Activated B cell treated with CpG ODN at 0.5 μM for 24 hours (primary cell): ENCODE measurements at regions not wholly inside any gene's neighbourhood (a gene's known extent, or its start where the extent isn't known, plus 50 kb on each side); places are given as distances from the start of the nearest gene placed in this dataset.

Experiments used
- ATAC-seq: fragments of 200-7000 bp; cut with Tn5 transposase; one replicate; pipeline ENCODE4 v1.10.0; 2021; ENCODE audit warnings: low read depth, mild to moderate bottlenecking, moderate library complexity
- CTCF ChIA-PET: fragments of 350-600 bp; sonication (Branson Sonifier 250); formaldehyde crosslinking; loops from one replicate; lab custom pipeline; 2021; ENCODE audit warnings: antibody characterized with exemption; lab: Charles Lee
- POLR2A ChIA-PET: fragments of 350-600 bp; sonication (Branson Sonifier 250); formaldehyde crosslinking; loops from one replicate; lab custom pipeline; 2021; ENCODE audit warnings: antibody characterized with exemption; lab: Charles Lee
- DNase-seq: peaks from one replicate; pipeline ENCODE4 v3.0.0; 2022
- H3K27ac Mint-ChIP-seq: one replicate; pipeline ENCODE4 v1.8.0; 2020; ENCODE audit warnings: mixed read lengths
- H3K27me3 Mint-ChIP-seq: one replicate; pipeline ENCODE4 v1.8.0; 2021; ENCODE audit warnings: mixed read lengths
- H3K36me3 Mint-ChIP-seq: one replicate; pipeline ENCODE4 v1.8.0; 2021; ENCODE audit warnings: low read depth, mixed read lengths
- H3K4me1 Mint-ChIP-seq: one replicate; pipeline ENCODE4 v1.8.0; 2021; ENCODE audit warnings: mixed read lengths
- H3K4me3 Mint-ChIP-seq: one replicate; pipeline ENCODE4 v1.8.0; 2020; ENCODE audit warnings: mild to moderate bottlenecking, mixed read lengths
- H3K9me3 Mint-ChIP-seq: one replicate; pipeline ENCODE4 v1.8.0; 2020; ENCODE audit warnings: mixed read lengths
- intact Hi-C: fragments of 100-400 bp; cut with micrococcal nuclease; formaldehyde crosslinking; loops from one replicate; pipeline ENCODE4 v1.15.1; 2024
- TF ChIP-seq, protein P1 (sequence below): fragments of 200-600 bp; IDR thresholded peaks from one replicate; pipeline ENCODE4 v1.8.0; 2022; ENCODE audit warnings: antibody characterized with exemption, mild to moderate bottlenecking

DNA sequence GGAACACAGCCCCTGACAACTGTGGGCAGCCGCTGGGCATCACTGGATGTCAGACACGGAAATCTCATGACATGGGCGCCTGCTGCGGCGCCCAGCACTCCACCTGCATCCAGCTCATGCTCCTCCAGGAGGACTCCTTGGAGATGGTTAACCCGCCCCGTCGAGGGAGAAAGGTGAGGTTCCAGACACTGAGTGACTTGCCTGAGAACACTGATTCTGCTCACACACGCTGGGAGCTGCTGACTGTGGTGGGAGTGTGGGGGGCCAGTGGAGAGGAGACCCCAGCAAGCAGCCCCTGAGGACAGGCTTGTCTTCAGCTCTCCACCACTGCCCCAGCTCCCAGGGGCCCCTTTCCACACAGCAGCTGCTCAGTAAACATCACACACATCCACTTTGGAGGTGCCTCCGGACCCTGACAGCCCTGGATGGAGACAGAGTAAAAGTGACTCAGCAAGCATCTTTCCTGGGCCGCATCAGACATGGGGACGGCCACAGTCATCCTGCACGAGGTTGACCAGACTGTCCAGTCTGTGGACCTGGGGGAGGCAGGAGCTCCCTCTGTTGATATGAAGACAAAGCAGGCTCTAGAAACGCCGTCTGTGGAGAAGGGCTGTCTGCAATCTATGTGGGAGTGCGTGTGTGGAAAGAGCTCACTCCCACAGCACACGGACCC, 283.7 kb upstream of the IRX4 start:
- POLR2A ChIA-PET: no interaction called here
- CTCF ChIA-PET: no interaction called here
- no peaks in the 10 kb centered on the region for H3K4me1 Mint-ChIP-seq
- TF ChIP-seq, protein P1, sequence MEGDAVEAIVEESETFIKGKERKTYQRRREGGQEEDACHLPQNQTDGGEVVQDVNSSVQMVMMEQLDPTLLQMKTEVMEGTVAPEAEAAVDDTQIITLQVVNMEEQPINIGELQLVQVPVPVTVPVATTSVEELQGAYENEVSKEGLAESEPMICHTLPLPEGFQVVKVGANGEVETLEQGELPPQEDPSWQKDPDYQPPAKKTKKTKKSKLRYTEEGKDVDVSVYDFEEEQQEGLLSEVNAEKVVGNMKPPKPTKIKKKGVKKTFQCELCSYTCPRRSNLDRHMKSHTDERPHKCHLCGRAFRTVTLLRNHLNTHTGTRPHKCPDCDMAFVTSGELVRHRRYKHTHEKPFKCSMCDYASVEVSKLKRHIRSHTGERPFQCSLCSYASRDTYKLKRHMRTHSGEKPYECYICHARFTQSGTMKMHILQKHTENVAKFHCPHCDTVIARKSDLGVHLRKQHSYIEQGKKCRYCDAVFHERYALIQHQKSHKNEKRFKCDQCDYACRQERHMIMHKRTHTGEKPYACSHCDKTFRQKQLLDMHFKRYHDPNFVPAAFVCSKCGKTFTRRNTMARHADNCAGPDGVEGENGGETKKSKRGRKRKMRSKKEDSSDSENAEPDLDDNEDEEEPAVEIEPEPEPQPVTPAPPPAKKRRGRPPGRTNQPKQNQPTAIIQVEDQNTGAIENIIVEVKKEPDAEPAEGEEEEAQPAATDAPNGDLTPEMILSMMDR: no peak
- H3K27ac Mint-ChIP-seq: no peak overlapping the region
- DNase-seq: no peak
- no peak overlapping the region for H3K4me3 Mint-ChIP-seq
- H3K9me3 Mint-ChIP-seq: no peaks in the 10 kb centered on the region
- intact Hi-C loops: no loop called here
- no peaks in the 10 kb centered on the region for H3K36me3 Mint-ChIP-seq
- no peaks in the 10 kb centered on the region for H3K27me3 Mint-ChIP-seq
- no peak for ATAC-seq

DNA sequence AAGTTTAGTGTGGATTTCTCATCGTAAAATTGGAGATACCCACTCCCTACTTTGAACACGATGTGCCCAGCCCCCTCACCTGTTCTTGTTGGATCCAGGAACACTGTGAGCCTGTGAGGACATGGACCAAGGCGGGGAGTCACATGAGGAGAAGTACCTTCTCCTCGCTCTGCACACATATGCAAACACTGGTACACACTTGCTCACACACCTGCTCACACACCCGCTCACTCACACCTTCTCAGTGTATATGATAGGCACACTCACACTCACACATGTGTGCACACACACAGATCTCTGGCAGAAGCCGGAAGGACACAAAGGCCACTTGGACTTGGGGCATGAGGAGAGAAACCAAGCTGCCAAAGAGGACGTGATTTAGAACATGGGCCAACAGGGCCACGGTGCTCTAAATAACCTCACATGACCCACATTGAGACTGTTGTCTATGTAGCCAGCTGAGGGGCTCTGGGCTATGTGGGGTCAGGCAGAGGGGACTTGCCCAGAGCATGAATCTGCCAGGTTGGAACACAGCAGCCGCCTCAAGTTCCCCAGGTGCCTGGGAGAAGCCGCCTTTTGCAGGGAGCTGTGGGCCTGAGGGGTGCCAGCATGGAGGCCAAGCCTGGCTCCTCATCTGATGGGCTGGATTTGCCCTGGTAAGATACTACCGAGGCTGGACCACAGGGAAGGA, 283.0 kb upstream of the IRX4 start:
- H3K27me3 Mint-ChIP-seq: no peaks in the 10 kb centered on the region

GRCh38 chr5:2165203-2165602, 282.5 kb upstream of the IRX4 start:
- POLR2A ChIA-PET: no interaction called here
- intact Hi-C loops: no loop called here
- CTCF ChIA-PET: no interaction called here
- Mint-ChIP-seq H3K27ac (no peak overlapping the region), H3K36me3 (no peaks in the 10 kb centered on the region), H3K9me3 (no peaks in the 10 kb centered on the region), H3K4me1 (no peaks in the 10 kb centered on the region), H3K27me3 (no peaks in the 10 kb centered on the region), H3K4me3 (no peak overlapping the region)
- TF ChIP-seq, protein P1: no peak
- ATAC-seq: no peak
- DNase-seq: no peak

More for the DNA sequence above, 283.0 kb upstream of the IRX4 start:
- TF ChIP-seq, protein P1: no peak
- intact Hi-C loops: no loop called here
- H3K36me3 Mint-ChIP-seq: no peaks in the 10 kb centered on the region
- no peak overlapping the region for H3K27ac Mint-ChIP-seq
- ATAC-seq: no peak
- no peaks in the 10 kb centered on the region for H3K4me1 Mint-ChIP-seq
- POLR2A ChIA-PET: no interaction called here
- H3K9me3 Mint-ChIP-seq: no peaks in the 10 kb centered on the region
- CTCF ChIA-PET: no interaction called here
- DNase-seq: no peak
- no peak overlapping the region for H3K4me3 Mint-ChIP-seq

- no peak for ATAC-seq
- Mint-ChIP-seq H3K36me3 (no peaks in the 10 kb centered on the region), H3K27ac (no peak overlapping the region), H3K4me3 (no peak overlapping the region), H3K4me1 (no peaks in the 10 kb centered on the region), H3K9me3 (no peaks in the 10 kb centered on the region), H3K27me3 (no peaks in the 10 kb centered on the region)
- CTCF ChIA-PET: no interaction called here
- intact Hi-C loops: no loop called here
- TF ChIP-seq, protein P1: no peak
- POLR2A ChIA-PET: no interaction called here
- DNase-seq: no peak
These were observed 281.9 kb upstream of the IRX4 start for GRCh38 chr5:2164586-2164985.

DNA sequence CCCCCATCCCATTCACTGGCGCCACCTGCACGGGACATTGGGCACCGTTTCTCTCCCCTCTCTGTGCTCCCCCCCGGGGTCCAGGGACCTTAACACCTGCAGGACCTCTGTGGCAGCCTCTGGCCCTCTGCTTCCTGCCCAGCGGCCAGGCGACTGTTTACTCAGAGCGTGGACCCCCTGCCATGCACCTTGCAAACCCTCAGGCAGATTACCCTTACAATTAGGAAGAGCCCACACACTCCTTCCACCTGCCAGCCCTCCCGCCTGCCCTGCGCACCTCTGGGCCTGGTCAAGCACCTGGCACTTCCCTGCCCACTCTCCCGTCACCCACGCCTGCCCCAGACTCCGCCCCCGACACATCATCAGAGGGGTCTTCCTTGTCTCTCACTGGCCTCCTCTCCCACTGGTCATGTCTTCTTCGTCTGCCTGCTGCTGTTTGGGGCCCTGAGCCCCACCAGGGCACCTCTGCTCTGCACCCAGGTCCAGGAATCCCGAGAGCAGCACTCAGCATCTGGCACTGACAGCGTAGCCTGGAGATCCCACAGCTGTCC, 281.3 kb upstream of the IRX4 start:
- Mint-ChIP-seq H3K27ac (no peak overlapping the region), H3K27me3 (no peaks in the 10 kb centered on the region), H3K36me3 (no peaks in the 10 kb centered on the region), H3K4me3 (no peak overlapping the region), H3K9me3 (no peaks in the 10 kb centered on the region), H3K4me1 (no peaks in the 10 kb centered on the region)
- CTCF ChIA-PET: no interaction called here
- TF ChIP-seq, protein P1: no peak
- DNase-seq (no peak), ATAC-seq (no peak)
- POLR2A ChIA-PET: no interaction called here
- intact Hi-C loops: no loop called here
